ENCODE measurements at regions not wholly inside any gene's neighbourhood (a gene's known extent, or its start where the extent isn't known, plus 50 kb on each side); places are given as distances from the start of the nearest gene placed in this dataset.
"Not testable (repeated sequence)": the region's sequence is repeated elsewhere in the genome, so short reads cannot be mapped to it uniquely, and the experiment has no call there.

DNA sequence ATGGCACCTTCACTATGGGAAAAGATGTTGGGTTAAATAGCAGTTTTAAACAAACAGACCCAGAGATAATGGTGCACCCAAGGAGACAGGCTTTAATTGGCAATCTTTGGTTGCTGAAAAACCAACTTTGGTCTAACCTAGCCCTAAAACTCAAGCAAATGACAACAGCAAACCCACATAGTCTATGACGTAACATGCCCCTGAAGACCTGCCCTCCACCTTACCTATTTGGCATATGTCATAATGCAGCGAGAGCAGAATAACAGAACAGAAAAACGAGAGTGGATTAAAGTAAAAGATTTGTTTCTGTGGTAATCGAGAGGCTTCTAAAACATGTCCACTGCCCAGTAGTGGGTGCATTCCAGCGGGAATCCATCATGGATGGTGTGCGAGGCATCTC lies 200.7 kb downstream of the DCDC2C start:
- no peak overlapping the region for H3K4me2 ChIP-seq (ENCODE audit: low read depth, low read length)
- no peaks in the 10 kb centered on the region for H4K20me1 ChIP-seq (ENCODE audit: insufficient read depth, low read length)
- in situ Hi-C loops (cut with HindIII; ENCODE audit: extremely low pct_ligation_motif_present, low pct_unique_long_range_greater_than_20kb): no loop called here
- no peak overlapping the region for H3K4me3 ChIP-seq (replicated peaks in 1 of 3; ENCODE audit: insufficient read depth in 1 of 3, low read depth in 2 of 3, low read length in 3 of 3)
- TF ChIP-seq ATF7 (IDR thresholded peaks at IDR 0.05) (peak; percentile 84), ATF7 (CRISPR knock-in tag; IDR thresholded peaks at IDR 0.05) (no peak), CREB1 (IDR thresholded peaks at IDR 0.05) (peak; percentile 86), CREB1 (CRISPR knock-in tag; IDR thresholded peaks at IDR 0.05) (no peak), ZMYM2 (CRISPR knock-in tag; IDR thresholded peaks at IDR 0.05) (no peak)
- TF ChIP-seq, protein P1, sequence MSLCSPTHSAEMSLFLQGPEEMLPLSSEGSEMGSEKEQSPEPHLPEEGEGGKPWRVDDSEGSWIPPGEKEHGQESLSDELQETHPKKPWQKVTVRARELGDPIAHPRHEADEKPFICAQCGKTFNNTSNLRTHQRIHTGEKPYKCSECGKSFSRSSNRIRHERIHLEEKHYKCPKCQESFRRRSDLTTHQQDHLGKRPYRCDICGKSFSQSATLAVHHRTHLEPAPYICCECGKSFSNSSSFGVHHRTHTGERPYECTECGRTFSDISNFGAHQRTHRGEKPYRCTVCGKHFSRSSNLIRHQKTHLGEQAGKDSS (CRISPR knock-in tag; IDR thresholded peaks at IDR 0.05; ENCODE audit: borderline replicate concordance, low read depth): no peak
- intact Hi-C loops (cut with micrococcal nuclease; ENCODE audit: unreplicated experiment): no loop called here
- no peaks in the 10 kb centered on the region for H3K4me1 ChIP-seq (ENCODE audit: insufficient read depth, low read length)
- 8% methylated on average over 6 of the region's 6 CpGs for WGBS (ENCODE audit: low lambda C conversion rate)
- peaks cover 0 to 24% of the 10 kb centered on the region in 2 experiments; a peak in 2 of 5 replicates for H3K27me3 ChIP-seq (ENCODE audit: control insufficient read depth in 1 of 2, insufficient read depth in 2 of 2, low read length in 2 of 2)
- H2AFZ ChIP-seq (ENCODE audit: low read length): no peak overlapping the region
- BruUV-seq (replicated peaks): no TSS peak
- FAIRE-seq (no peak), ATAC-seq (no peak), DNase-seq (ENCODE audit: low spot score) (no peak)
- H3K36me3 ChIP-seq (replicated peaks in 1 of 2; ENCODE audit: control insufficient read depth in 1 of 2, insufficient read depth in 2 of 2, low read length in 2 of 2): no peaks in the 10 kb centered on the region
- no peak overlapping the region for H3K9ac ChIP-seq (ENCODE audit: insufficient read depth, low read depth, low read length)
- ChIA-PET CTCF (ENCODE audit: low intra/inter-chr PET ratio, low total read pairs) (no interaction called here), POLR2A (no interaction called here)
- no peaks in the 10 kb centered on the region for H3K79me2 ChIP-seq (ENCODE audit: insufficient read depth, low read length)
- H3K9me3 ChIP-seq (ENCODE audit: low read length): peaks cover 12% of the 10 kb centered on the region
- H3K27ac ChIP-seq (ENCODE audit: extremely low read length, insufficient read depth, low read length): no peak overlapping the region

GRCh38 chr2:3908498-3908897 lies 205.1 kb downstream of the DCDC2C start:
- DNase-seq (ENCODE audit: low spot score); H3K9ac ChIP-seq (ENCODE audit: insufficient read depth, low read depth, low read length); H3K4me2 ChIP-seq (ENCODE audit: low read depth, low read length); POLR2A ChIA-PET; H3K27ac ChIP-seq (ENCODE audit: extremely low read length, insufficient read depth, low read length); H3K4me1 ChIP-seq (ENCODE audit: insufficient read depth, low read length); CTCF ChIA-PET (ENCODE audit: low intra/inter-chr PET ratio, low total read pairs); H3K79me2 ChIP-seq (ENCODE audit: insufficient read depth, low read length); H2AFZ ChIP-seq (ENCODE audit: low read length); H4K20me1 ChIP-seq (ENCODE audit: insufficient read depth, low read length); H3K36me3 ChIP-seq (replicated peaks in 1 of 2; ENCODE audit: control insufficient read depth in 1 of 2, insufficient read depth in 2 of 2, low read length in 2 of 2); in situ Hi-C loops (cut with HindIII; ENCODE audit: extremely low pct_ligation_motif_present, low pct_unique_long_range_greater_than_20kb); ATAC-seq; BruUV-seq (replicated peaks); intact Hi-C loops (cut with micrococcal nuclease; ENCODE audit: unreplicated experiment); FAIRE-seq; H3K4me3 ChIP-seq (replicated peaks in 1 of 3; ENCODE audit: insufficient read depth in 1 of 3, low read depth in 2 of 3, low read length in 3 of 3): not testable (repeated sequence)
- 0% methylated on average over 1 of the region's 1 CpG for WGBS (ENCODE audit: low lambda C conversion rate)
- peaks cover 18% of the 10 kb centered on the region for H3K9me3 ChIP-seq (ENCODE audit: low read length)
- H3K27me3 ChIP-seq (ENCODE audit: control insufficient read depth in 1 of 2, insufficient read depth in 2 of 2, low read length in 2 of 2): peaks cover 0 to 15% of the 10 kb centered on the region in 2 experiments; a peak in 2 of 5 replicates
- TF ChIP-seq ZFP36 (IDR thresholded peaks at IDR 0.05; ENCODE audit: borderline replicate concordance, low read depth, low read length, partially characterized antibody): peak; percentile 44
- TF ChIP-seq SETDB1 (CRISPR knock-in tag; IDR thresholded peaks at IDR 0.05; ENCODE audit: borderline replicate concordance): 0 out of 2 replicates have a peak, but pooled peaks have one; percentile 51
